HCT116 (cell line): ENCODE measurements at regions not wholly inside any gene's neighbourhood (a gene's known extent, or its start where the extent isn't known, plus 50 kb on each side); places are given as distances from the start of the nearest gene placed in this dataset.

Experiments
- ATAC-seq: fragments of 200-7000 bp; cut with Tn5 transposase; 2 replicates; pipeline ENCODE4 v1.9.1; 2020; ENCODE audit warnings: mild to moderate bottlenecking, moderate library complexity
- BruUV-seq: library from RNA; stranded (reverse); fragments of 400-500 nt; replicated peaks from 2 replicates; lab custom pipeline; 2021; lab: Mats Ljungman, UMichigan
- CTCF ChIA-PET: fragments of 300-600 bp; sonication (Branson Sonifier 250); formaldehyde crosslinking; loops from one replicate; lab custom pipeline; 2021; ENCODE audit warnings: antibody characterized with exemption; lab: Charles Lee
- POLR2A ChIA-PET: fragments of 300-600, 350-600 bp; sonication (Branson Sonifier 250); formaldehyde crosslinking; loops from one replicate; lab custom pipeline; 2021; ENCODE audit warnings: antibody characterized with exemption; lab: Charles Lee
- RAD21 ChIA-PET, 2 experiments: fragments of 300-600 bp; sonication (Branson Sonifier 250); formaldehyde crosslinking; loops; one replicate each; lab custom pipeline; 2023; ENCODE audit warnings: low total read pairs in 2 of 2; ENCODE audit not compliant: uncharacterized antibody in 2 of 2, unreplicated experiment in 2 of 2, low non-redundant PET in 1 of 2; lab: Charles Lee
- DNase-seq: peaks from one replicate; pipeline ENCODE4 v3.0.0-alpha.2; 2010; ENCODE audit warnings: low read depth, low spot score
- H2AFZ ChIP-seq: fragments of 200-600 bp; shearing (Covaris generic), sonication (generic); 2 replicates; pipeline ENCODE4 v1.6.1; 2017; ENCODE audit warnings: low read depth, mixed run types, mixed read lengths, antibody characterized with exemption, low read length; ENCODE audit not compliant: poor library complexity, severe bottlenecking
- H3K27ac ChIP-seq: 2 replicates; pipeline ENCODE4 v1.5.1; 2012; ENCODE audit warnings: low read depth, low read length
- H3K27me3 ChIP-seq: fragments of 200-600 bp; sonication (generic); 2 replicates; pipeline ENCODE4 v1.6.1; 2016; ENCODE audit warnings: mixed run types, low read length, mixed read lengths; ENCODE audit not compliant: insufficient read depth
- H3K36me3 ChIP-seq, 2 experiments: fragments of 200-500 bp in 1 of 2; fragments of 200-600 bp in 1 of 2; sonication (Bioruptor generic) in 1 of 2; sonication (generic) in 1 of 2; 2 replicates each; pipeline versions ENCODE4 v1.5.1 to v1.6.1; 2014 to 2016; ENCODE audit warnings: low read length in 2 of 2, inconsistent platforms in 1 of 2, mixed read lengths in 1 of 2, mixed run types in 1 of 2; ENCODE audit not compliant: insufficient read depth in 2 of 2, control insufficient read depth in 1 of 2
- H3K4me1 ChIP-seq, 2 experiments: fragments of 200-600 bp in 1 of 2; sonication (generic) in 1 of 2; 2 replicates each; pipeline versions ENCODE4 v1.5.1 to v1.6.1; 2012 to 2017; ENCODE audit warnings: low read length in 2 of 2, inconsistent platforms in 1 of 2, mild to moderate bottlenecking in 1 of 2, mixed read lengths in 1 of 2, mixed run types in 1 of 2, moderate library complexity in 1 of 2; ENCODE audit not compliant: insufficient read depth in 2 of 2, control insufficient read depth in 1 of 2
- H3K4me2 ChIP-seq: fragments of 200-600 bp; sonication (generic); 2 replicates; pipeline ENCODE4 v1.6.1; 2017; ENCODE audit warnings: mixed run types, low read length, mixed read lengths
- H3K4me3 ChIP-seq, 2 experiments: fragments of 200-600 bp in 1 of 2; sonication (generic) in 1 of 2; replicated peaks in 1 of 2; 2 replicates each; pipeline ENCODE4 v1.5.1; 2011 to 2016; ENCODE audit warnings: low read length in 2 of 2, control low read depth in 1 of 2, low read depth in 1 of 2, mild to moderate bottlenecking in 1 of 2, mixed read lengths in 1 of 2, mixed run types in 1 of 2
- H3K79me2 ChIP-seq: fragments of 200-600 bp; sonication (generic); 2 replicates; pipeline ENCODE4 v1.6.1; 2017; ENCODE audit warnings: mild to moderate bottlenecking, mixed run types, low read length, moderate library complexity, mixed read lengths; ENCODE audit not compliant: insufficient read depth
- H3K9ac ChIP-seq: fragments of 200-600 bp; sonication (generic); 2 replicates; pipeline ENCODE4 v1.6.1; 2016; ENCODE audit warnings: low read length, mixed read lengths
- H3K9me2 ChIP-seq: fragments of 200-600 bp; sonication (generic), shearing (Covaris generic); 2 replicates; pipeline ENCODE4 v1.6.1; 2017; ENCODE audit warnings: mixed run types, mild to moderate bottlenecking, moderate library complexity; ENCODE audit not compliant: insufficient read depth
- H3K9me3 ChIP-seq, 2 experiments: fragments of 200-500 bp in 1 of 2; fragments of 200-600 bp in 1 of 2; sonication (Bioruptor generic) in 1 of 2; sonication (generic) in 1 of 2; 2 replicates each; pipeline ENCODE4 v1.6.1; 2014 to 2017; ENCODE audit warnings: low read length in 2 of 2, mixed read lengths in 2 of 2, inconsistent platforms in 1 of 2, low read depth in 1 of 2, mild to moderate bottlenecking in 1 of 2, mixed run types in 1 of 2, moderate library complexity in 1 of 2; ENCODE audit not compliant: control insufficient read depth in 1 of 2, insufficient read depth in 1 of 2
- H4K20me1 ChIP-seq: fragments of 200-600 bp; sonication (generic), shearing (Covaris generic); 2 replicates; pipeline ENCODE4 v1.6.1; 2017; ENCODE audit warnings: mixed run types, mild to moderate bottlenecking, moderate library complexity; ENCODE audit not compliant: insufficient read depth
- ATF3 ChIP-seq: IDR thresholded peaks from 2 replicates; pipeline ENCODE4 v1.6.1; 2012
- CBX3 ChIP-seq: IDR thresholded peaks from 2 replicates; pipeline ENCODE4 v1.6.1; 2012; ENCODE audit warnings: low read depth
- EGR1 ChIP-seq: IDR thresholded peaks from 2 replicates; pipeline ENCODE4 v1.6.1; 2012; ENCODE audit warnings: low read depth
- POLR2AphosphoS5 ChIP-seq: IDR thresholded peaks from 2 replicates; pipeline ENCODE4 v1.6.1; 2011; ENCODE audit warnings: mild to moderate bottlenecking, low read depth, low read length, moderate library complexity
- RAD21 ChIP-seq: IDR thresholded peaks from 2 replicates; pipeline ENCODE4 v1.6.1; 2012; ENCODE audit warnings: low read depth, mild to moderate bottlenecking
- SP1 ChIP-seq: IDR thresholded peaks from 2 replicates; pipeline ENCODE4 v1.6.1; 2012; ENCODE audit warnings: low read depth
- TCF7L2 ChIP-seq: IDR thresholded peaks from 2 replicates; pipeline ENCODE4 v1.7.0; 2011; ENCODE audit warnings: borderline replicate concordance, inconsistent platforms; ENCODE audit not compliant: insufficient read depth, insufficient read length; ENCODE audit errors: extremely low read depth
- YY1 ChIP-seq: IDR thresholded peaks from 2 replicates; pipeline ENCODE4 v1.6.1; 2011; ENCODE audit warnings: low read length, low read depth, moderate library complexity, mild to moderate bottlenecking; ENCODE audit not compliant: insufficient replicate concordance; ENCODE audit errors: extremely low read depth
- ZBTB33 ChIP-seq: IDR thresholded peaks from 2 replicates; pipeline ENCODE4 v1.6.1; 2011; ENCODE audit warnings: mild to moderate bottlenecking, low read length, moderate library complexity; ENCODE audit not compliant: insufficient replicate concordance; ENCODE audit errors: extremely low read depth
- ZNF274 ChIP-seq: fragments of 200-500 bp; sonication (Bioruptor generic); IDR thresholded peaks from 2 replicates; pipeline ENCODE4 v1.6.1; 2014; ENCODE audit warnings: mild to moderate bottlenecking, low read depth, low read length, inconsistent platforms
- intact Hi-C: fragments of 100-400 bp; cut with micrococcal nuclease; formaldehyde crosslinking; loops from 2 replicates; pipeline ENCODE4 v1.10.0; 2022

- intact Hi-C loops: loop anchor here (5.0 kb wide), 1 partner anchor 287 kb away; no protein-coding TSS in a partner anchor
- no peak for ATAC-seq
- H3K36me3 ChIP-seq: no peaks in the 10 kb centered on the region
- no peak for DNase-seq
- RAD21 ChIA-PET: no interaction called here
- H3K4me1 ChIP-seq: peaks cover 28 to 56% of the 10 kb centered on the region in 2 experiments
- H2AFZ ChIP-seq: no peak overlapping the region
- H3K9ac ChIP-seq: no peak overlapping the region
- no peak for TF ChIP-seq EGR1
- no peak for TF ChIP-seq POLR2AphosphoS5
- no peak for TF ChIP-seq ATF3
- no peak for TF ChIP-seq YY1
- no peak for TF ChIP-seq TCF7L2
- no peaks in the 10 kb centered on the region for H4K20me1 ChIP-seq
- CTCF ChIA-PET: no interaction called here
- no peak overlapping the region for H3K27ac ChIP-seq
- H3K4me3 ChIP-seq: no peak overlapping the region
- no peak overlapping the region for H3K4me2 ChIP-seq
- H3K9me2 ChIP-seq: no peaks in the 10 kb centered on the region
- H3K79me2 ChIP-seq: no peaks in the 10 kb centered on the region
- H3K27me3 ChIP-seq: no peaks in the 10 kb centered on the region
- H3K9me3 ChIP-seq: no peaks in the 10 kb centered on the region
- BruUV-seq: no TSS peak
- POLR2A ChIA-PET: no interaction called here
These were observed 62.5 kb upstream of the NCOR2 start for GRCh38 chr12:124629789-124630480.

DNA sequence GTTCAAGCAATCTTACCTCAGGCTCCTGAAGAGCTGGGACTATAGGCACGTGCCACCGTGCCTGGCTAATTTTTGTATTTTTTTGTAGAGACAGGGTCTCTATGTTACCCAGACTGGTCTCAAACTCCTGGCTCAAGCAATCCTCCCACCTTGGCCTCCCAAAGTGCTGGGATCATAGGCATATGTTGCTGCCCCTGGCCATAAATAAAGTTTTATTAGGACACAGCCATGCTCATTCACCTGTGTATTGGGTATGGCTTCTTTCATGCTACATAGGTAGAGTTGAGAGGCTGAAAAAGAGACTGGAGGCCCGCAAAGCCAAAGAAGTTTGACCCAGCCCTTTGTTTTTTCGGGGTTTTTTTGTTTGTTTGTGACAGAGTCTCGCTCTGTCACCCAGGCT lies 61.7 kb upstream of the NCOR2 start:
- H3K36me3 ChIP-seq: no peaks in the 10 kb centered on the region
- H3K9ac ChIP-seq: no peak overlapping the region
- DNase-seq (no peak), ATAC-seq (no peak)
- H3K9me3 ChIP-seq: no peaks in the 10 kb centered on the region
- peaks cover 26 to 51% of the 10 kb centered on the region in 2 experiments for H3K4me1 ChIP-seq
- TF ChIP-seq ZBTB33: no peak
- TF ChIP-seq CBX3: no peak
- no peak for TF ChIP-seq SP1
- TF ChIP-seq YY1: no peak
- TF ChIP-seq RAD21: no peak
- TF ChIP-seq ZNF274: no peak
- intact Hi-C loops: no loop called here
- H3K79me2 ChIP-seq: no peaks in the 10 kb centered on the region
- POLR2A ChIA-PET: no interaction called here
- H4K20me1 ChIP-seq: no peaks in the 10 kb centered on the region
- no peak overlapping the region for H3K4me2 ChIP-seq
- no peaks in the 10 kb centered on the region for H3K27me3 ChIP-seq
- RAD21 ChIA-PET: no interaction called here
- H2AFZ ChIP-seq: no peak overlapping the region
- no peak overlapping the region for H3K4me3 ChIP-seq
- no peak overlapping the region for H3K27ac ChIP-seq
- CTCF ChIA-PET: no interaction called here
- no peaks in the 10 kb centered on the region for H3K9me2 ChIP-seq
- no TSS peak for BruUV-seq
